MV-4-11 (cell line): ENCODE measurements at regions not wholly inside any gene's neighbourhood (a gene's known extent, or its start where the extent isn't known, plus 50 kb on each side); places are given as distances from the start of the nearest gene placed in this dataset.

Source experiments
- DNase-seq: peaks from one replicate; lab custom pipeline; 2025; lab: John Stamatoyannopoulos, UW

DNA sequence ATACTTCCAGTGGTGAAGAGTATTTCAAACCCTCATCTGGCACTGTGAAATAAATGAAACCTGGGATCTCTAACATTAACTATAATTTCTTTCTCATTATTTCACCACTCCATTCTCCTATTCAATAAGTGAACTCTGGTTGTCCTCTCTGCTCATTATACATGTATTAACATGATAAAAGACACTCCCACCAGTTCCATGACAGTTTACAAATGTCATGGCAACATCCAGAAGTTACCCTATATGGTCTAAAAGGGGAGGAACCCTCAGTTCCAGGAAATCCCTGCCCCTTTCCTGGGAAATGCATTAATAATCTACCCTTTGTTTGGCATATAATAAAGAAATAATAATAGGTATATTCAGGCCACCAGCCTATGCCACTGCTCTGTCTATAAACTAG is 62.7 kb upstream of the BRINP3 start:
- DNase-seq: no peak

DNA sequence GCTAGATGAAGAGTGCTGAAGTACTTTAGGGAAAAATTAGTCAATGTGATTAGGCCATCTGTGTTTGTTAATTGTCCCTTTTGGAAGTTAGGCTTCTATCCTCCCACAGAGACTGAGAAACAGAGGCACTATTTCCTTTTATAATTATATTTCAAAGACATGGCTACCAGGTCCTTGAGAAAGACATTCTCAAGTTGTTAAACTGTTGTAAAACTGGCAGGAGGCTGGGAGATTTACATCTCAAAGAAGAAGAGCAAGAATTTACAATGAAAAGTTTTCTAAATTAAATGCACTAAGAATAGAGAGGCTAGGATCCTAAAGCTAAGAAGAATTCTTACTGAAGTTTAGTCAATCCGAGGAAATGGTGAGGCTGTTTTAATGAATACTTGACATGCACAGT is 74.0 kb upstream of the BRINP3 start:
- no peak for DNase-seq

DNA sequence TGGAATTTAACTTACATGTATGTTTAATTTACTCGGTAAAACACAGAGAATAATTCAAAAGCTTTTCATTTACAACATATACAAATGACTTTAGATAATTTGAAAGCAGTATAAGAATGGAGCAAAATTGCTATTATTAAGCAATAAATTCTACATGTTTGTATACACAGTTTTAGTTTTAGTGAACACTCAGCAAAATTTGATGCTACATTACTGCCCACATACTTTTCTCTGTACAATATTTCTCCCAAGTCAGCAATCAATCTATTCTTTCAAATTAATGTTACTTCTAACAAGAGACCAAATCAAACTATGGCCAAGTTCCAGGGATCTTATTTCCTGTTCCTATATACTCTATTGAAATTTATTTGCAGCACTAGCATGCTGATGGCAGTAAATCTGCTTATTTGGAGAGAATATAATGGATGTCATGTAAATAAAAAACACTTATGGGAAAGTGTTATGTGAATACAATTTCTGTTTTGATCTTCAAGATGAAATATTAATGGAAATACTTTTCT is 82.6 kb upstream of the BRINP3 start:
- DNase-seq: no peak

DNA sequence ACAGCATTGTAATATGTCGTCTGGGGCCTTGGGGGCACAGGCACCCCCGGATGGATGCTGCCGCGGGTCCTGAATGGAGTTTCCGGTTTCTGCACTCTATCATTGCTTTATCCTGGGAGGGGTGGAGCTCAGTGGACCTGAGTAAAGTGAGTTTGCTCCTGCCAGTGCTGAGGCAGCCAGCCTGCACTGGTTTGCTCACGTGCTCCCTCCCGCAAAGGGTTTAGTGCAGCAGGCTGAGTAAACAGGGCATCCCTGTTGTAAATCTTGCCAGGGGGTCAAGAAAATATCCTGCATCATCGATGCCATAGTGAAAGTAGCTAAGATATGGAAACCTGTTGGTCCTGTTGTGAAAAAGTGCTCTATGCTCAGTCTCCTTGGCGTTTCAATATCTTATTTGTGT is 85.6 kb upstream of the BRINP3 start:
- no peak for DNase-seq

DNA sequence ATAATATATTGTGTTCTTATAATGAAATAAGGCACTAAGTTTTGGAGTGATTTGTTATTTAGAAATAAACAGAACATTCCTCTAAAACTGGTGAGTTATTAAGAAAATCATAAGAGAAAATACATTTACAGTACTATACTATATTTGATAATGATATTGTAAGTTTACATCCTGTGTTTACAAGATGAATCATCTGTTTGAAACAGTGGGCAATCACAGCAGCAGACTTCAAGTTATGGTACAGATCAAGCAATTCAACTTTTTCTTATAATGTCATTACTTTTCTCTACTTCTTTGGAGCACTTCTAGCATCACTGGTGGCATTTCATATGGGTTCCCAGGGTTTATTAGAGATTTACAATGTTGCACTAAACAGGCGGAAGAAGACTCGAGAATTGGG is 86.5 kb upstream of the BRINP3 start:
- DNase-seq: no peak

DNA sequence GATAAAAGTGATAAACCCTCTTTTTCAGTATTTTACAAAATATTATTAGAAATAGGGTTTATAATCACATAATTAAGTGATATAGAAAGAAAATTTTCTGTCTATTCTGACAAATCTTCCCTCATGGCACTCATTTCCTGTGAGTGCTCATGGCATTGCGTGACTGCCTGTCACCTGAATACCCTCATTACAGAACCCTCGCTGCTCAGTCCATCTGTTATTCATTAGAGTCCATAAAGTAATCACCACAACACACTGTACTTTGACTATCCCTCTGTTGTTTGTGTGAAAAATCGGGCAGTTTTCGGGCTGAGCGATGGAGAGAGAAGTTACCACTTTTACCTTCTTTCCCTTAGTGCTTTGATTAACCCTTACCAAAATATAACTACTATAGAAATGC is 100.4 kb upstream of the BRINP3 start:
- DNase-seq: no peak

DNA sequence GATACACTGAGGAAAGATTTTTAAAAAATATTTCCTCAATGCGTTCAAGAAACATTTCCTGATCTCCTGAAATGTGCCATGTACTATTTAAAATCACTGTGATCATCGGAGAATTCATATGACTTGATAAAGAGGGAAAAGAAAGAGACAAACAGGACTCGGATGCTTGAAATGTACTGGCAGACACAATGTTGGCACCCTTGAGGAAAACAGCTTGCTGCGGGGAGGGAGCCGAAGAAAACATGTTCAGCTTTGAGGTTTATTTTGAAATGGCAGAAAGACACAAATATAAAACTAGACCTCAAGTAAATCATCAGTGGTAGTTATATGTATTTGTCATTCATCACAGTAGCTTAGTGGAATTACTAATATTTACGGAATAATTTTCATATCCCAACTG is 100.9 kb upstream of the BRINP3 start:
- DNase-seq: no peak

DNA sequence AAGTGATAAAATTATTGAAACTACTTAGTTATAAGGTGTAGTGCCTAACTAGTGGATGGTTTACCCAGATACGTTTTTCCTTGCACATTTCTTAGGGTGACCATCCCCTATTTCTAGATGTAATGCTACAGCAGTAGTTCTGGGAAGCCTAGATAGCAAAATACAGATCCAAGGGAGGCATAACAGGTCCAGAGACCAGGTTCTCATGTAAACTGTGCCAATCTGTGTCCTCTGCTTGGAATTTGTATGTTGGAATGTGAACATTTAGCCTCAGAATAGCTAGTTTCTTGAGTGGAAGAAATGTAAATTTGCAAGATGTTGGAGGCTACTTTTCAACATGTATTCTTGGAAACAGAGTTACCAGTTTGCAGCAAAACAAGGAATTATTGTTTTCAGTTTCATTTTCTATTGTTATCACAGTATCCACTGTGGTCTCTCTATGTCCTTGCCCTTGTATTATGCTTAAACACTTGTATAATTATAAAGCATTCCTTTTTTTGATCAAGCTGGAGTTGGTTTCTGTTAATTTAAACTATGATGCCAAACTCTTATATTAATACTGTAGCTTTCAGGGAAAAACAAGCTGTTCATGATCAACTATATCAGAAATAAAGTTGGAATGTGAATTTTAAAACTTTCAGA is 102.0 kb upstream of the BRINP3 start:
- peak; percentile 33 for DNase-seq

DNA sequence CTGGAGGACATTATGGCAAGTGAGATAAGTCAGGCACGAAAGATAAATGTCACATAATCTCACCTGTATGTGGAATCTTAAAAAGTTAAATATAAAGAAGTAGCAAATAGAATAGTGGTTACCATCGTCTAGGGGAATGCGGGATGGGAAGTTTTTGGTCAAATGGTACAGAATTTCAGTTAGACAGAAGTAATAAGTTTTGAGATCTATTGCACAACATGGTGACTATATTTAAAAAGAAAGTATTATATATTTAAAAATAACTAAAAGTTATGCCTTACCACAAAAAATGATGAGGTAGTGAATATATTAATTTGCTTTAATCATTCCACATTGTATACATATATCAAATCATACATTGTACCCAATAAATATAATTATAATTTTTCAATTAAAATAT is 106.2 kb upstream of the BRINP3 start:
- peak; percentile 30 for DNase-seq

DNA sequence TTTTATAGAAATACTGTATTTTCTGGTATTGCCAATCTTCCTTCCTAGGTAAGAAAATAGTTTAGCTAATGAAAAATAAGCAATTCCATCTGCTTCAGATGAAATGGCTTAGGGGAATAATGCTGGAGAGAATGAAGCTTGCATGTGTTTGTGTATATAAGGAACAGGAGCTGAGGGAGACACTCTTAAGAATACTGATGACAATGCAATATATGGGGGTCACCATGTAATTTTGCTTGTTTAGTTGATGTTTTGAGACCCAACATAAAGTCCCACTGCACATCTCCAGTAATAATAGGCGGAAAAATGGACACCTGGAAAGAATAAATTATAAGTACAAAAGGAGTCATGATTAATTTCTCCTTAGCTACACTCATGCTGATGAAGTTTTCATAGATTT is 110.8 kb upstream of the BRINP3 start:
- no peak for DNase-seq

DNA sequence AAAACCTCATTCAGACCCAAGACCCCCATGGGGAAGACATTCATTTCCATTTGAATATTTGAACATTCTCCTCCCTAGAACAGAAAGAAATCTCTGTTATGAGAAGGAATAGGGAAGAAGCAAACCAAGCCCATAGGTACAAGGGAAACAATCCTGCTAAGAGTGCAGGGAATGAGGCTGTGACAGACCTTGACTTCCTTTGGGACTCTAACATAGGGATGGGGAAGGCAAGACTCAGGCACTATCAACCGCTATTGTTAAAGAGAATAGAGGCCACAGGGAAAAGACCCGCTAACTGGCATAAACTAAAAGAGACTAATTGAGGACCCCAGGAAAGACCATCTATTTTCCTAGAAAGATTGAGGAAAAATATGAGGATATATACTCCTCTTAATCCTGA is 117.8 kb upstream of the BRINP3 start:
- no peak for DNase-seq

DNA sequence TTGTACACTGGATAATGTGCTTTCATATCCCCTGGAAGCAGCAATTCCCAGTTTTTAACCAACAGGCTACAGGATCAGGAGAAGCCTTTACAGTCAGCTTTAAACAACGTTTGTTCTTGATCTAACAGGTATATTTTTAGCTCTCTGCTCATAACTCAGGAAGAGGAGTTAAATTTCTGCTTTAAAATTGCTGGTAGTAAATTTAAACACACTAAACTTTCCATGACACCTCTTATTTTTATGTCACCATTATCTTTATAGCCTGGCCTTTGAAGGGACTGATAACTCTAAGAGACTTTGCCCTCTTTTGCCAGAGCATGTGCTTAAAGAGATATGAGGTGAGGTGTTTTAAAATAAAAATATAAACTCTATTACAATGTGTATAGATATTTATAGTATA is 119.6 kb upstream of the BRINP3 start:
- no peak for DNase-seq

DNA sequence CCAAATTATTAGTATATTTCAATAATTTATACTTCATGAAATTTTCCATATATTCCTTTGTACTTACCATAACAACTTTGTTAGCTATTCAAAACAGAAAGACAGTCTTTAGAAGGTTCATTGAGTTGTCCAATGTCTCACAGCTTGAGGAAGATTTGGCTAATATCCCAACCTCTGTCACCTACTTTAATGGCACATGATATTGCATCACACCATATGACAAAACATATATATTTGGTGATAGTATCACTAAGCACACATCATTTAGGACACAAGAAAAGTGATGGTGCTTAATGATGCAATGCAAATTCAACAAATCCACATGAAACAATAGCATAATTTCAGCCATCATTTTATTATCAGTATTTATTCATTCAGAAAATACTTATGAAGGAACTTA is 122.0 kb upstream of the BRINP3 start:
- no peak for DNase-seq

DNA sequence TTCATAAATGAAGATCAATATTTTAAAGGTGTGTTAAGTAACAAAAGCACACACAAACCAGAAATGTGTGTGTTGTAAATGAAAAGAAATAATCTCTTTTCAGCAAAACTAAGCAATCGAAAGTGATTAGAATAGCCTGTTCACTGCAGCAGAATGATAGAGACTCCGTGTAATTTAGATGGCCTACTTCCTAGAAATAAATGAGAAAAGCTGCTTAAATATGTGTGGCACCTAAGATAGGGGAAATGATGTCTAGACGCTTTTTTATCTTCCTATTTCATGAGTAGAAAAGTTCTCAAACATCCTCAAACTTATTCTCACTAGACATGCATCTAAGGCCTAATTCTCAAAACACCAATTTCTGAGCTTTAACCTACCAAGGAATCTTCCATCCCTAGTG is 124.7 kb upstream of the BRINP3 start:
- DNase-seq: no peak

DNA sequence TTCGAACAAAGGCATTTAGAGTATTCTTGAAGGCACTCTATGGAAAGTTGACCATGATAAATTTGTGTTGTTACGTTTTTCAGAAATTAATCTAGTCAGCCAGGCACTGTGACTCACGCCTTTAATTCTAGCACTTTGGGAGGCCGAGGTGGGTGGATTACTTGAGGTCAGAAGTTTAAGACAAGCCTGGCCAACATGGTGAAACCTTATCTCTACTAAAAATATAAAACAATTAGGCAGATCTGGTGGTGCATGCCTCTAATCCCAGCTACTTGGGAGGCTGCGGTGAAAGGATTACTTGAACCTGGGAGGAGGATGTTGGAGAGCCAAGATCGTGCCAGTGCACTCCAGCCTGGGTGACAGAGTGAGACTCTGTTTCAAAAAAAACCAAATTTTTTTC is 130.6 kb upstream of the BRINP3 start:
- peak; percentile 25 for DNase-seq

DNA sequence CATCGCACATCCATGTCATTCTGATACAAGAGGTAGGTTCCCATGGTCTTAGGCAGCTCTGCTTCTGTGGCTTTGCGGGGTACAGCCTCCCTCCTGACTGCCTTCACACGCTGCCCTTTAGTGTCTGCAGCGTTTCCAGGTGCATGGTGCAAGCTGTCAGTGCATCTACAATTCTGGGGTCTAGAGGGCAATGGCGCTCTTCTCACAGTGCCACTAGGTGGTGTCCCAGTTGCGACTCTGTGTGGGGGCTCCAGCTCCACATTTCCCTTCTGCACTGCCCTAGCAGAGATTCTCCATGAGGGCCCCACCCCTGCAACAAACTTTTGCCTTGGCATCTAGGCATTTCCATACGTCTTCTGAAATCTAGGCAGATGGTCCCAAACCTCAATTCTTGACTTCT is 138.2 kb upstream of the BRINP3 start:
- DNase-seq: no peak

DNA sequence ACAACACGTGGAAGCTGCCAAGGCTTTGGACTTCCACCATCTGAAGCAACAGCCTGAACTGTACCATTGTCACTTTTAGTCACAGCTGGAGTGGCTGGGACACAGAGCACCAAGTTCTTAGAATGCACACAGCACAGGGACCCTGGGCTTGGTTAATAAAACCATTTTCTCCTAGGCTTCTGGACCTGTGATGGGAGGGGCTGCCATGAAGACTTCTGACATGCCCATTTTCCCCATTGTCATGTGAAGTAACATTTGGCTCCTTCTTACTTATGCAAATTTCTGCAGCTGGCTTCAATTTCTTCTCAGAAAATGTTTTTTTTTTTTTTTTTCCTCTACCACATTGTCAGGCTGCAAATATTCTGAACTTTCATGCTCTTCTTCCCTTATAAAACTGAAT is 138.6 kb upstream of the BRINP3 start:
- no peak for DNase-seq

DNA sequence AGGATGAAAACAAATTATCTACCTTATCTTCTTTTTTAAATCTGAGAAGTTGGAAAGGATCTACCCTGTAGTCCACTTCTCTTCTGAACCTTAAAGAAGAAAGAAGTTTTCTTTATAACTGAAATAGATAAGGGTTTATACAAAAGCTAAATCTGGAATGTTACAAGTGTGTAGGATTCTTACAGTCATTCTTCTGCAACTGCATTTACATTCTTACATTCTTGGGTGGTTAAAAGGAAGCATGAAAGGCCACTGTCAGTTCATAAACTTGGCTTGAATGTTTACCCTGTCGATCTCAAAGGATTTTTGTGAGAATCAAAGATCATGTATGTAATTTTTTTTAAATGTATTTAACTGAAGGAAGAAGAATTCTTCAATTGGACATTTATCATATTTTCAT is 142.1 kb upstream of the BRINP3 start:
- DNase-seq: no peak

DNA sequence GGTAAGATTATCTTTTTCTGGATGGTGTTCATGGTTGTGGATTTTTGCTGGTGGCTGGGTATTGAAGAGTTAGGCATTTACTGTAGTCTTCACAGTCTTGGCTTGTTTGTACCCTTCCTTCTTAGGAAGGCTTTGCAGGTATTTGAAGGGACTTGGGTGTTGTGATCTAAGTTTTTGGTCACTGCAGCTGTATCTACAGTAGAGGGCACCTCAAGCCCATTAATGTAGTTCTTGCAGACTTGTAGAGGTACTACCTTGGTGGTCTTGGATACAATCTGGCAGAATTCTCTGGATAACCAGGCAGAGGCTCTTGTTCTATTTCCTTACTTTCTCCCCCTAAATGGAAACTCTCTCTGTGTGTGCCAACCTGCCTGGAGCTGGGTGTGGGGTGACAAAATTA is 155.8 kb upstream of the BRINP3 start:
- DNase-seq: no peak

DNA sequence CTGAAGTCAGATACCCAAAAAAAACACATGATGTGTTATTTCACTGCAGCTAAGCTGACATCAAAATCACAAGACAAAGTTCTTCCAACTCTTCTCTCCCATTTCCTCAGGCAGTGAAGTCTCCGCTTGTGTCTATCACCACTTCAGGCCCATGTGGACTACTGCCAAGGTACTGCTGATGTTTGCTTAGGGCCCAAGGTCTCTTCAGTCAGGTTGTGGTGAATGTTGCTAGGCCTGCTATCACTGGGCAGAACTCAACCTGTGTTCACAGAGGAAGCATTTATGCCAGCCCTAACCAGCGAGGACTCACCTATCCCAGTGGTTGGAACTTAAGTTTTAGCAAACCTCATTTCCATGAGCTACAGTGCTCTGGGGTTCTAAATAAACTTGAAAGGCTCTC is 156.5 kb upstream of the BRINP3 start:
- DNase-seq: no peak

DNA sequence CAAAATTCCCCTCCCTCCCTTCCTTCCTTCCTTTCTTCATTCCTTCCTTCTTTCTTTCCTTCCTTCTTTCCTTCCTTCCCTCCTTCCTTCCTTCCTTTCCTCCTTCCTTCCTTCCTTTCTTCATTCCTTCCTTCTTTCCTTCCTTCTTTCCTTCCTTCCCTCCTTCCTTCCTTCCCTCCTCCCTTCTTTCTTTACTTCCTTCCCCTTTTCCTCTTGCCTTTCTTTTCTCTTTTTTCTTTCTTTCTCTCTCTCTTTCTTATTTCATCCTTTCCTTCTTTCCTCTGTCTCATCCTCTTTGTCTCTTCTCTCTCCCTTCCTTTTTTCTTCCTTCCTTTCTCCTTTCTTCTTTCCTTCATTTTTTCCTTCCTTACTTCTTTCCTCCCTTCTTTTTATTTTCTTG is 171.9 kb upstream of the BRINP3 start:
- DNase-seq: no peak

DNA sequence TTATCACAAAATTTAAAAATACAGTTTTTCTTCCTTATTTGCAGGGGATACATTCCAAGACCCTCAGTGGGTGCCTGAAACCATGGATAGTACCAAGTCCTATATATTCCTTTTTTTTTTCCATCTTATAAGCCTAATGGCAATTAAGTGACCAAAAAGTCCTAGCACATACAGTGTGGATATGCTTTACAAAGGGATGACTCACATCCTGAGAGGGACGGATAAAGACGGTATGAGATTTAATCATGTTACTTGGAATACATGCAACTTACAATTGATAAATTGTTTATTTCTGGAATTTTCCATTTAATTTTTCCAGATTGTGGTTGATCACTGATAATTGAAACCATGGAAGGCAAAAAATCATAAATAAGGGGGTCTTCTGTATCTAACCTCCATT is 181.2 kb upstream of the BRINP3 start:
- DNase-seq: no peak

DNA sequence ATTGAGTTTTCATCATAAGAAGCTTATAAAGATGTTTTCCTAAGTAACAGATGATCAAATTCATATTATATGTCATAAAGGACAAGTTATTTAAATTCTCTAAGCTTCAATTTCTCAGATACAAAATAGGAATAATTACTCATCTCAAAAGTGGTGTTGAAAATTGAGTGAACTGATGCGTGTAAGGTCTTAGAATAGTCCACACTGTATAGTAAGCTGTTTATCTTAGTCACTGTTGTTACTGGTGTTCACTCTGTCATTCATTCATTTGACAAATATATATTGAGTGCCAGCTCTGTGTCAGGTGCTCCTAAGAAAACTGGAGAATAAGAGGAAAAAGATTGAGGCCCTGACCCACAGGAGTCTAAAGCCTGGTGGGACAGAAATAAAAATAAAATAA is 186.3 kb upstream of the BRINP3 start:
- DNase-seq: no peak

DNA sequence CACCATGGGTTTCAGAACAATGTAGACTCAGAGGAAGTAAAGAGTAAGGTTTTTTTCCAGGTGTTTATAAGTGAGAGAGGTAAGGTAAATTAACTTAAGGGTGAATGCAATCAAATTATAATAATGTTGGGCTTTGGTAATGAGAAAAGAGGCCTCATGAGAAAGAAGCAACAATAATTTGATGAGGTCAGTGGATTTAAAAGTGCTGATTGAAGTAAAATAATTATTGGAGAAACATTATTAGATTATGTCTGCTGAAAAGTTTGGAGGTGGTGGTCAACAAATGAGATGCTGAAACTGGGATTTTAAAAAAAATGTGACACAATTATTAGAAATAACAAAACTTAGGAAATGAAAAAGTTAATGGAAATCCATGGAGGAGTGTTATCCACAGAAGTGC is 187.4 kb upstream of the BRINP3 start:
- no peak for DNase-seq

DNA sequence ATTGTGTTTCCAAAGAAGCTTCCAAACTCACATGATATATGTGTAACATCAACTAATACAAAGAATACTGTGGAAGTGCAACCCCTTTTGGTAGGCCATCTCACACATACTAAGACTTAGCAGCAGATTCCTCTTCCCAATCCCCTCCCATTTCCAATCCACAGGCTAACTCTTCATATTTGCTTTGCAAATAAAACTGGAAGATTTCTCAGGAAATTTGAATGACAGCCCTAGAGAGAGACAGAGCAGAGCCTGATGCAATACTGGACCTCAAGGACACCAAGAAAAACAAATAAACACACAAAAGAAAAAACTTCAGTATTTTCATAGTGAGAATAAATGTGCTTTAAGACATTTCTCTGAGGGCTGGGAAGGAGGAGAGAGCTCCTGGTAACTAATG is 190.2 kb upstream of the BRINP3 start:
- DNase-seq: no peak
